LNCaP clone FGC (cell line): ENCODE measurements at regions not wholly inside any gene's neighbourhood (a gene's known extent, or its start where the extent isn't known, plus 50 kb on each side); places are given as distances from the start of the nearest gene placed in this dataset.
"Not testable (repeated sequence)": the region's sequence is repeated elsewhere in the genome, so short reads cannot be mapped to it uniquely, and the experiment has no call there.

Source experiments
- DNase-seq: peaks from one replicate; pipeline ENCODE4 v3.0.0-alpha.2; 2011; ENCODE audit warnings: low read depth
- H3K4me3 ChIP-seq: 2 replicates; pipeline ENCODE4 v1.5.1; 2011; ENCODE audit warnings: mild to moderate bottlenecking, low read depth, low read length, control low read depth
- TF ChIP-seq, protein P1 (sequence below): IDR thresholded peaks from 2 replicates; pipeline ENCODE4 v1.5.1; 2012; ENCODE audit warnings: mild to moderate bottlenecking; ENCODE audit not compliant: control insufficient read depth, insufficient read depth; ENCODE audit errors: extremely low read depth

DNA sequence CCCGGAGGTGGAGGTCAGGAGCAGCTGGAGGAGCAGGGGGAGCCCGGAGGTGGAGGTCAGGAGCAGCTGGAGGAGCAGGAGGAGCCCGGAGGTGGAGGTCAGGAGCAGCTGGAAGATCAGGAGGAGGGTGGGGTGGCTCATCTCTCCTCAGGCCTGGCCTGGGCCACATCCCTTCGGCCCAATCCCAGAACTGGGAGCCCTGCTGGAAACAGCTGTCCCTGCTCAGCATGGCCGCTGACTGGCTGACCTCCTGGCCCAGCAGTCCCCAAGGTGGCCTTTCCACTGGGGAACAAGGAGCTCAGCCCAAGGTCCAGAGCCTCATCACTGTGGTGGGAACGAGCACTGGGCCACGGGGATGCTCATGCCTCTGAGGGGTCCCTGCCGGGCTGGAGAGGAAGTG, 66.6 kb upstream of the LAPTM4A start:
- TF ChIP-seq, protein P1, sequence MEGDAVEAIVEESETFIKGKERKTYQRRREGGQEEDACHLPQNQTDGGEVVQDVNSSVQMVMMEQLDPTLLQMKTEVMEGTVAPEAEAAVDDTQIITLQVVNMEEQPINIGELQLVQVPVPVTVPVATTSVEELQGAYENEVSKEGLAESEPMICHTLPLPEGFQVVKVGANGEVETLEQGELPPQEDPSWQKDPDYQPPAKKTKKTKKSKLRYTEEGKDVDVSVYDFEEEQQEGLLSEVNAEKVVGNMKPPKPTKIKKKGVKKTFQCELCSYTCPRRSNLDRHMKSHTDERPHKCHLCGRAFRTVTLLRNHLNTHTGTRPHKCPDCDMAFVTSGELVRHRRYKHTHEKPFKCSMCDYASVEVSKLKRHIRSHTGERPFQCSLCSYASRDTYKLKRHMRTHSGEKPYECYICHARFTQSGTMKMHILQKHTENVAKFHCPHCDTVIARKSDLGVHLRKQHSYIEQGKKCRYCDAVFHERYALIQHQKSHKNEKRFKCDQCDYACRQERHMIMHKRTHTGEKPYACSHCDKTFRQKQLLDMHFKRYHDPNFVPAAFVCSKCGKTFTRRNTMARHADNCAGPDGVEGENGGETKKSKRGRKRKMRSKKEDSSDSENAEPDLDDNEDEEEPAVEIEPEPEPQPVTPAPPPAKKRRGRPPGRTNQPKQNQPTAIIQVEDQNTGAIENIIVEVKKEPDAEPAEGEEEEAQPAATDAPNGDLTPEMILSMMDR: no peak
- H3K4me3 ChIP-seq: no peak overlapping the region
- no peak for DNase-seq

DNA sequence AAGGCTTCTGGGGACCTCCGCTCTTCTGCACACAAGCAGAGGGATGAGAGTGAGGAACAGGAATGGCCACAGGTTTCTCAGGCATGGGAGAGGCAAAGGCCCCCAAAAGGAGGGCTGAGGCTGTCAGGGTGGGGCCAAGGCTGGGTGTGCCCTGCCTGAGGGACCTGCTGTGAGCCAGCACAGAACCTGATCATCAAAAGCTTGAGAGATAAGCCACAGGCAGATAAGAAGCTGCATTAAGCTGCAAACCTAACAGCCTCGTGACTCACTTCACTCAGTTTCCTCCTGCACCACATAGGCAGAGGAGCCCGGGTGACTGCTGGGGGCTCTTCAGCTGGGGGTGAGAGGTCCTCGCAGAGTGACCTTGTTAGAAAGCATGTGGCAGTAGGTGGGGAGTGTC, 64.5 kb upstream of the LAPTM4A start:
- no peak for DNase-seq
- TF ChIP-seq, protein P1: no peak

DNA sequence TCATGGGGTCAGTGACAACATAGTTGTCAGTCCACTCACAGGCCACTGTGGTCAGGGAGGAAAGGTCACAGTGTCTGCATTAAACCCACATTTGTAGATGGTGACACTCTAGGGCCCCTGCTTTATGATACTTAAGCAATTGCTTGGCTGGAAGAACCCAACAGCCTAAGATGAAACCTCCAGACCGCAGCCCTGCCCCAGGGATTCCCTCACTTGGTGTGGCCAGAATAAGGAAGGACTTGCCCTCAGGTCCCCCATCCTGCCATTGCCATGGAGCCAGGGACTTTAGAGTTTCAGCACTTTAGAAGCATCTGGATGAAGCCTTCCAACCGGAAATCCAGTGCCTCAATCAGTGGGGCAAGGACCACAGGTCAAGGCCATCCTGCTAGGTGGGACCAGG, 63.9 kb upstream of the LAPTM4A start:
- H3K4me3 ChIP-seq: no peak overlapping the region
- TF ChIP-seq, protein P1: no peak
- DNase-seq: no peak

More for the DNA sequence above, 64.5 kb upstream of the LAPTM4A start:
- H3K4me3 ChIP-seq: no peak overlapping the region

DNA sequence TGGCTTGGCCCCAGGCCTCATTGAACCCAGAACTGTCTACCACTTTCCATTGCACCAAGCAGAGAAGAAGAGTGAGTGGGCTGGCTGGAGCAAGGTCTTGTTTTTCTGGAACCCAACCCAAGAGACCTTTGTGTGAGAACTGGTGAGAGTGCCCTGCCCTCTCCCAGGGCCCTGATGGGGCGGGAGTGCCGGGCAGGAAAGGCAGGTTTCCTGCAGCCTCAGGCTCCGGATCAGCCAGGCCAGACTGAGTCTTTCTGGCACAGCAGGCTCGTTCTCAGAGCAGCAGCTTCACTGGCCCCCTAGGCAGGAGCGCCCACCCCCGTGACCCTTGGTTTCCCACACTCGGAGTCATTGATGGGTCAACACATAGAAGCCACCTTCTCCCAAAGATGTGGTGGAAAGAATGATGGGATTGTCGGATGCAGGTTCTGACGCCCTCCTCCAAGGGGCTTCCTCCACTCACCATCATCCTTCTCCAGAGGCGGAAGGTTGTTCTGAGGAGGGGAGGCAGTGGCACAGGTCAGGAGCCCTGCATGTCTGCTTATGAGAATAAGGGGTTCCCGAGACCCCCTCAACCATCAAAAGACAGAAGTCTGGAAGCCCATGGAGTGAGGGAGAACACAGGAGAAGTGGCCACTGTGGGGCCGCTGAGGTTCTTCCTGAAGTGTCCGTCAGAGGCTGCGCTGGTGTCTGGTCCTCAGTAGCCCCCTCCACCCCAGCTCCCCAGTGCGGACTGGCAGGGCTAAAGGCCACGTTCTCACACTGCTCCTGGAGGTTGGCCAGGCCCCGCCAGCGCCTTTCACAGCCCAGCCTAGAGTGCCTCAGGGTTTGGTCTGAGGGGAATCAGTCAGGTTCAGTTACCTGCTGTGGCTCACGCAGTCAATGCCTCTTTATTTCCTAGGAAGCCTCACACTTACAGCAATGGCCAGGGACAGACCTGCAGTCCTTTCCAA, 62.8 kb upstream of the LAPTM4A start:
- peak; percentile 19 for DNase-seq
- TF ChIP-seq, protein P1: no peak
- no peak overlapping the region for H3K4me3 ChIP-seq

DNA sequence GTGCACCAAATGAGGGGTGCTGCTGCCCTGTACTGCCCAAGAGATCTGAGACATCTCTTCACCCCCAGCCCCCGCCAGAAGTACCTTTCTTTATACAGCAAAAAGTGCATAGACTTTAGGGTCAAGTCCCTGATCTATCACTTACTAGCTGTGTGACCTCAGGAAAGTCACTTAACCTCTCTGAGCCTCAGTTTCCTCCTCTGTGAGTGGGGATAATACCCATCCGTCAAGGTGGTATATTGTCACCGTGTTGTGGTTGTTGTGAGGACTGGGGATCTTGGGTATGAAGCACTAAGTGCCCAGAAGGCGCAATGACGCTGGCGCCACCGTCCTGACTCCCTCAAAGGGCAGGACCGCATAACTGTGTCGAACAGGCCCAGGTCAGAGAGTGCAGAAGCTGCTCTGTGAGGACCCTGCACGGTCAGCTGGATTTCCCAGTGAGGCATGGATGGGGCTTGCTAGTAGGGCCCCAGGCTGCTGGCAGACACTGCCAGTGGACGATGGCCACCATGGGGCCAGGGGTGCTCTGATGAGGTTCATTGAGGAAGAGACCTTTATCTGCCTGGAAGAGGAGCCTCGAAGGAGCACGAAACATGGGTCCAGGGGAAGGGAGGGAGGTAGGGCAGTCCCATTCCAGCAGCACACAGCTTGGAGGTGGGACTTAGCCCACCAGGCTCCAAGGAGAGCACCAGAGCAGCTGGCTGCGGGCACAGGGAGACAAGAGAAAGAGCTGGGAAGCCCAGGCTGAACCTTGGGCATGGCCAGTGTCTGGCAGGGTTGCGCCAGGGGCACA, 61.8 kb upstream of the LAPTM4A start:
- no peak overlapping the region for H3K4me3 ChIP-seq
- TF ChIP-seq, protein P1: no peak
- DNase-seq: no peak

DNA sequence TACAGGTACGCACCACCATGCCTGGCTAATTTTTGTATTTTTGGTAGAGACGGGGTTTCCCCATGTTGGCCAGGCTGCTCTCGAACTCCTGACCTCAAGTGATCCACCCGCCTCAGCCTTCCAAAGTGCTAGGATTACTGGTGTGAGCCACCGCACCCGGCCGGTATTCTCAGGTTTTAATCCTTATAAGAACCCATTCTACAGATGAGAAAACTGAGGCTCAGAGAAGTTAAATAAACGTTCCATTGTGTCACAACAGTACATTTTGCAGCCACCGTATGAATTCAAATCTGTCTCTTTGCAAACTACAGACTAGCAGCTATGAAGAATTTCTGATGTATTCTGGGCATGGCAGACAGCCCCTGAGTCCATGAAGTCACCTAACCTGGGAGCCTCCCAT, 60.9 kb upstream of the LAPTM4A start:
- H3K4me3 ChIP-seq, DNase-seq: not testable (repeated sequence)

DNA sequence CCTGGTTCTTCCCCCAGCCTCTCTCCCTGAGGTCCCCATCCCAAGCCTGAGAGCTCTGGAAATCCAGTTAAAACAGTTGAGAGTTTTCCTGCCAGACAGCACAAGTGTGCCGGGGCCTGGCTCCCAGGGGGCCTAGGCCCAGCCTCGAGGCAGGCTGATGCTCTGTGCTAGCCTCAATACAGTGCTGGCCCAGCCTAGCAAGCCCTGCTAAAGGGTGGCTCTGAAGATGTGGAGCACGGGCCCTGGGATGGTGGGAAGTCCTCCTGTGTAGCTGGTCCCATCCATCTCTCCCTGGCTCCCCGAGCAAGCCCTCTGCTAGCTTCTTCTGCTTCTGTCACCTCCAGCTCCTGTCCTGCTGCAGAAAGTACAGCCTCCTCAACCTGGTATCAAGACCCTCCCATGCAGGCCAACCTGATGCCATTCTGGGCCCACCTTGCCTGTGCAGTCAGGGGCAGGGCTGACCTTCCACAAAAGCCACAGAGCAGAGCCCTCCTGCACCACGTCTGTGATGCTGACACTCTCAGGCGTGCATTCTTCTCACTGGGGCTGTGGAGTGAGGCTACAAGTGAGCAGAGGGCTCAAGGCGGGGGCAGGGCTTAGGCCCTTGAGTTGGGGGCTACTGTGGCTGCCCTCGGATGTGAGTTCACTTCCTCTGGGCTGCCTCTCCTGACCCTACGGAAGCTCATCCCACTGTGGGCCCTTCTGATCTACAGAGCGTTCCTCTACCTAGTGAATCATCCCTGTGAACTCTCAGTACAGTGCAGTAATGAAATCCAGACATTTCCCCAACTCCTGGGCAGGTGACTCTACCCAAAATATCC, 60.1 kb upstream of the LAPTM4A start:
- no peak for DNase-seq

More for the DNA sequence above, 60.1 kb upstream of the LAPTM4A start:
- no peak overlapping the region for H3K4me3 ChIP-seq
- TF ChIP-seq, protein P1: no peak
